SK-N-SH (cell line): ENCODE measurements at regions not wholly inside any gene's neighbourhood (a gene's known extent, or its start where the extent isn't known, plus 50 kb on each side); places are given as distances from the start of the nearest gene placed in this dataset.

ENCODE experiments used
- EZH2phosphoT487 ChIP-seq: fragments of 200-600 bp; sonication (generic); IDR thresholded peaks from 2 replicates; pipeline ENCODE4 v1.6.1; 2017; ENCODE audit warnings: low read depth, mixed run types, mild to moderate bottlenecking, antibody characterized with exemption, moderate library complexity, borderline replicate concordance
- FOXJ3 ChIP-seq: sonication (generic); formaldehyde crosslinking; IDR thresholded peaks from 2 replicates; pipeline ENCODE4 v1.5.1; 2020; ENCODE audit warnings: mild to moderate bottlenecking, missing genetic modification reagents
- FOXM1 ChIP-seq: IDR thresholded peaks from 2 replicates; pipeline ENCODE4 v1.4.0; 2012; ENCODE audit warnings: low read depth, mild to moderate bottlenecking
- RAD21 ChIP-seq: IDR thresholded peaks from 2 replicates; pipeline ENCODE4 v1.6.1; 2012; ENCODE audit warnings: mild to moderate bottlenecking, low read length
- RXRA ChIP-seq: IDR thresholded peaks from 2 replicates; pipeline ENCODE4 v1.4.0; 2012; ENCODE audit warnings: low read depth, mild to moderate bottlenecking, borderline replicate concordance
- ZBTB33 ChIP-seq: IDR thresholded peaks from 2 replicates; pipeline ENCODE4 v1.4.0; 2012; ENCODE audit warnings: low read depth, borderline replicate concordance
- TF ChIP-seq, protein P1 (sequence below): fragments of 200-600 bp; sonication (generic); IDR thresholded peaks from 2 replicates; pipeline ENCODE4 v1.6.1; 2017; ENCODE audit warnings: antibody characterized with exemption, mild to moderate bottlenecking, moderate library complexity

GRCh38 chr13:105921711-105922110 lies 613.8 kb downstream of the EFNB2 start:
- TF ChIP-seq RXRA (no peak), RAD21 (no peak), EZH2phosphoT487 (no peak), ZBTB33 (no peak), FOXM1 (no peak), FOXJ3 (no peak)
- TF ChIP-seq, protein P1, sequence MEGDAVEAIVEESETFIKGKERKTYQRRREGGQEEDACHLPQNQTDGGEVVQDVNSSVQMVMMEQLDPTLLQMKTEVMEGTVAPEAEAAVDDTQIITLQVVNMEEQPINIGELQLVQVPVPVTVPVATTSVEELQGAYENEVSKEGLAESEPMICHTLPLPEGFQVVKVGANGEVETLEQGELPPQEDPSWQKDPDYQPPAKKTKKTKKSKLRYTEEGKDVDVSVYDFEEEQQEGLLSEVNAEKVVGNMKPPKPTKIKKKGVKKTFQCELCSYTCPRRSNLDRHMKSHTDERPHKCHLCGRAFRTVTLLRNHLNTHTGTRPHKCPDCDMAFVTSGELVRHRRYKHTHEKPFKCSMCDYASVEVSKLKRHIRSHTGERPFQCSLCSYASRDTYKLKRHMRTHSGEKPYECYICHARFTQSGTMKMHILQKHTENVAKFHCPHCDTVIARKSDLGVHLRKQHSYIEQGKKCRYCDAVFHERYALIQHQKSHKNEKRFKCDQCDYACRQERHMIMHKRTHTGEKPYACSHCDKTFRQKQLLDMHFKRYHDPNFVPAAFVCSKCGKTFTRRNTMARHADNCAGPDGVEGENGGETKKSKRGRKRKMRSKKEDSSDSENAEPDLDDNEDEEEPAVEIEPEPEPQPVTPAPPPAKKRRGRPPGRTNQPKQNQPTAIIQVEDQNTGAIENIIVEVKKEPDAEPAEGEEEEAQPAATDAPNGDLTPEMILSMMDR, result no peak
